NCI-H1105 (cell line): ENCODE measurements at regions not wholly inside any gene's neighbourhood (a gene's known extent, or its start where the extent isn't known, plus 50 kb on each side); places are given as distances from the start of the nearest gene placed in this dataset.
A peak's percentile ranks its signal among the peaks of the same experiment; 100 is the strongest.

Experiments used
- DNase-seq: peaks from one replicate; lab custom pipeline; 2025; lab: John Stamatoyannopoulos, UW

GRCh38 chr4:52234561-52235440, 183.7 kb downstream of the SPATA18 start:
- no peak for DNase-seq

- DNase-seq = no peak
Observed at GRCh38 chr4:52235552-52236201, 184.6 kb downstream of the SPATA18 start.

- no peak for DNase-seq
Observed at GRCh38 chr4:52241916-52242315, 190.8 kb downstream of the SPATA18 start.

GRCh38 chr4:52243367-52243766, 192.3 kb downstream of the SPATA18 start:
- no peak for DNase-seq

GRCh38 chr4:52244103-52244775, 193.1 kb downstream of the SPATA18 start:
- no peak for DNase-seq

- DNase-seq = peak; percentile 42
Observed at GRCh38 chr4:52244848-52245247, 193.7 kb downstream of the SPATA18 start.

GRCh38 chr4:52246827-52247226, 195.7 kb downstream of the SPATA18 start:
- no peak for DNase-seq

- DNase-seq = no peak
Observed at GRCh38 chr4:52247941-52248340, 196.8 kb downstream of the SPATA18 start.

- DNase-seq = no peak
Observed at GRCh38 chr4:52248820-52249219, 197.7 kb downstream of the SPATA18 start.

- no peak for DNase-seq
Observed at GRCh38 chr4:52249581-52249980, 198.5 kb downstream of the SPATA18 start.

GRCh38 chr4:52250154-52250553, 199.1 kb downstream of the SPATA18 start:
- DNase-seq = no peak

- DNase-seq = no peak
Observed at GRCh38 chr4:52251864-52252263, 200.8 kb downstream of the SPATA18 start.

- DNase-seq = no peak
Observed at GRCh38 chr4:52253025-52253424, 201.9 kb downstream of the SPATA18 start.

GRCh38 chr4:52256522-52256921, 205.4 kb downstream of the SPATA18 start:
- DNase-seq = no peak

- DNase-seq = no peak
Observed at GRCh38 chr4:52259978-52260377, 208.9 kb downstream of the SPATA18 start.

- no peak for DNase-seq
Observed at GRCh38 chr4:52260514-52261210, 209.6 kb downstream of the SPATA18 start.

GRCh38 chr4:52263607-52264006, 212.5 kb downstream of the SPATA18 start:
- no peak for DNase-seq

- no peak for DNase-seq
Observed at GRCh38 chr4:52265781-52266525, 214.8 kb downstream of the SPATA18 start.

- DNase-seq = no peak
Observed at GRCh38 chr4:52266537-52267137, 215.5 kb downstream of the SPATA18 start.

GRCh38 chr4:52269761-52270160, 218.7 kb downstream of the SPATA18 start:
- DNase-seq = no peak

- DNase-seq = no peak
Observed at GRCh38 chr4:52273885-52274284, 222.8 kb downstream of the SPATA18 start.
